GM18508 (cell line): ENCODE measurements at regions not wholly inside any gene's neighbourhood (a gene's known extent, or its start where the extent isn't known, plus 50 kb on each side); places are given as distances from the start of the nearest gene placed in this dataset.
A peak's percentile ranks its signal among the peaks of the same experiment; 100 is the strongest.

ENCODE experiments used
- ATAC-seq: cut with Tn5 transposase; IDR thresholded peaks from one replicate; pipeline ENCODE4 v1.9.1; 2021; ENCODE audit warnings: moderate number of reproducible peaks; ENCODE audit not compliant: insufficient read depth, unreplicated experiment

- ATAC-seq = no peak
Measured at GRCh38 chr12:46131732-46132469, 136.9 kb downstream of the SLC38A1 start.

GRCh38 chr12:46127656-46128055 is 137.3 kb upstream of the SCAF11 start:
- ATAC-seq = no peak

- no peak for ATAC-seq
Measured at GRCh38 chr12:46126050-46126727, 135.8 kb upstream of the SCAF11 start.

DNA sequence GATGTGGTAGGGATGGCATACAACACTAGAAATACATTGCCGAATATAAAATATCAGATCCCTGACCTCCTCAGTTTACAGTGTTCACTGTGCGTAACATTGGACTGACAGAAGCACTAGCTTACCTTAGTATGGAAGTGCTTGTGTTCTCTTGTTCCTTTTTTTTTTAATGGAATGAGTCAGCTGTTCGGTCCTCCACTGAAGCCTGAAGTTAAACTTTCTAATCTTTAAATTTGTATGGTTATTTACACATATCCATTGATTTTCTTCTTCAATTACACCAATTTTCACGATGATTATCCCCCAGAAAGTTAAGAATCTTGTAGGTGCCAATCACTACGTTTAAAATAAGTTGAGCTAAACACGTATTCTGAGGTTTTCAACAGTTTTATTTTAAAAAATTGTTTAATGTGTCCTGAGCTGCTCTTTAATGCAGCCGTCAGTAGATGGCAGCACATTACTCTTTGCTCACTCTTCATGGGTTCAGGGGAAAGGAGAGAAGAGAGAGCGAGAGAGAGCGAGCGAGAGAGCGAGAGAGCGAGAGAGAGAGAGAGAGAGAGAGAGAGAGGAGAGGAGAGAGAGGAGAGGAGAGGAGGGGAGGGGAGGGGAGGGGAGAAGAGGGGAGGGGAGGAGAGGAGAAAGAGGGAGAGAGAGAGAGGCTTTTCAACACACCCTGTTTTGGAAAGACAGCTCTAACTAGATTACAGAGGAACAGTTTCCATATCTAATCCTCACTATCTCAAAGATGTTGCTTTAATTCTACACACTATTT is 134.7 kb upstream of the SCAF11 start:
- ATAC-seq = peak; percentile 40

DNA sequence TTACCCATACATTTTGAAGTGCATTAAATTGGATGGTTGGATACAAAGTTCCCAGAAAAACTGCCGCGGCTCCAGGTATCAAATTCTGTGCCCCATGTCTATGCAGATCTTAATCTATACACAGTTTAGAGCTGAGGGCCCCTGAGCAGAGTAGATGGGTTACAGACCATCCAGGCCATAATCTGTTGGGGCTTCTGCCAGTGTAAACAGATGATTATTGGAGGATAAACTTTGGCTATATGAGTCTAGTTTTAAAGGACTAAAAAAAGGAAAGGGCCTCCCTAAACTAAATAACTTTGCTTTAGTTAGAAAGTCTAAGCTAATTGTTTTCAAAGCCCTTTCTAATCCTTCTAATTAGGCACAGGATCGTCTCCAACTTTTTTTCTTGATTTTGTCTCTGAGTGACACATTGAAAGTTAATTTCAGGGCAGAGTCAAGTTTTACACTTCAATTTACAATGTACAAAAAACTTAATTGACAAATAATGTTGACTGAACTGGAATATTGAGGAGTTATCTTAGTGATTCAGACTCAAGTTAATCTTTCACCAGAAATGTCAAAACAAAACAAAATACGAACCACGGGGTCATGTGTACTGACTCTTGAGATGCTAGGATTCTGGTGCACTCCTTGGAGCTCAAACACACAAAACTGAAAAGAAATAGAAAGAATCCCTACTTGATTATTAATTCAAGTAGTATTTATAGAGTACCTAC is 133.9 kb upstream of the SCAF11 start:
- no peak for ATAC-seq

- ATAC-seq = no peak
Measured at GRCh38 chr12:46112364-46112763, 122.0 kb upstream of the SCAF11 start.

GRCh38 chr12:46111715-46112114 is 121.3 kb upstream of the SCAF11 start:
- no peak for ATAC-seq

- ATAC-seq = no peak
Measured at GRCh38 chr12:46110928-46111699, 120.7 kb upstream of the SCAF11 start.

DNA sequence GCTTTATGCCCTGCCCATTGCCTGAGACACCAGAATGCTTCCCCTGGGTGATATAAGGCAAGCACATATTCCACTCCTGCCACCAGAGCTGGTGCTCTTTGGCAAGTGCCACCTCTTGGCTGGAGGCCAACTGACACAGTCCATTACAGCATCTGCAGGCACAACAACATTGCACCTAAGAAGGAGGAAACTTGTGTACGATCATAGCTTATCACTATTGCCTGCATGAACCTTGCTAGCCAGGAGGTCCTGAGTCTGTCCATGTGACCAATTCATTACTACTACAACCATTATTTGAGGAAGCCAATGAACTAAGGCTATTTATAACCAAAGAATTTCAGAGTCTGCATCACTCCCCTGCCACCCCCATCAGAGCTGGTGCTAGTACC is 119.8 kb upstream of the SCAF11 start:
- no peak for ATAC-seq

GRCh38 chr12:46109343-46110222 is 119.2 kb upstream of the SCAF11 start:
- ATAC-seq = no peak

DNA sequence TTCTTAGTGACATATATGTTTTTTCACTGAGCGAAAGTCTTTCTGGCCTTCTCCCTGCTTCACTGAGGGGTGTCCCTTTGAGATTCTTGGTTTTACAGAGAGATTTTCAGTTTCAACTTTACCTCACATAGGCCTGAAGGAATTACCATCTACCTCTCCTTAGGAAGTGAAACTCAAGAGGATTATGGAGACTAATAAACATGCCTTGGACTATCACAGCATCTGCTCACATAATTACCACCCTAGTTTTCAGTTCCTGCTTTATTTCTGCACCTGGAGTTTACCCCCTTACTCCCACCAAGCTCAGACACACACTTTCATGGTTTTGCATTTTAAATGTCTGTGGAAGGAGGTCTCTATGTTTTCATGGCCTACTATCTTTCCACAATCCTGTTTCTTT is 118.3 kb upstream of the SCAF11 start:
- ATAC-seq = peak; percentile 85

DNA sequence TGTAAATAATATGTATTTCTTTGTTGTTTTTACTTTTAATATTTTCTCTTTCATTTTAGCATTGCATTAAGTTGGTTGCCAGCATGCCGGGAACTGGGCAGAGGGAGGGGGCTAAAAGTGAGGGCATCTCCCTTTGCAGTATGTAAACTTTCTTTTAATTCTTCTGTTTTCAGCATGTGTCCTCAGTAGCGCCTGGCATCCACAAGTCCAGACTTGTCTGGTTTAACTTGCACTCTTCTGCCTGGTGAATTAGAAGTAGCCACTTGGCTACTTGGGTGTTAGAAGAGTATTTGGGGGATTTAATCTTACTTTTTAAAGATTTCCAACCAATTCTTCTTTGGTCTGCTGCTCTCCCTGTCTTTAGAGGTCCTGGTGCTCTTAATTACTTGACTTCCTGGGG is 117.2 kb upstream of the SCAF11 start:
- no peak for ATAC-seq

DNA sequence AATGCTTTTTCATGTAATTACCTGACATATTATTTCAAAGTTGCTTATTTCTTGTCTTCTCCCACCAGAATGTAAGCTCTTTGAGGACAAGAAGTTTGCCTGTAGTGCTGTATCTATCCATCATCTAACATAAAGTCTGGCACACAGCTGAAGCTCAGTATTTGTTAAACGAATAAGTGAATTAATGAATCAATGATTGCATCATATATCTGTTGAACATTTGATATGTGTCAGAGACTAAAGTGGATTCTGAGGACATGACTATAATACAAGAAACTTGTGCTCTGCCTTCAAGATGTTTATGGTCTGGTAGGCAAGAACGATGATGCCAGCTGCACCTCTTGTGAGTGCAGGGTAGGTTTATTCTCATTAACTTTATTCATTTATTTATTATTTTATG is 115.4 kb upstream of the SCAF11 start:
- ATAC-seq = no peak

- ATAC-seq = no peak
Measured at GRCh38 chr12:46103559-46104383, 113.4 kb upstream of the SCAF11 start.

DNA sequence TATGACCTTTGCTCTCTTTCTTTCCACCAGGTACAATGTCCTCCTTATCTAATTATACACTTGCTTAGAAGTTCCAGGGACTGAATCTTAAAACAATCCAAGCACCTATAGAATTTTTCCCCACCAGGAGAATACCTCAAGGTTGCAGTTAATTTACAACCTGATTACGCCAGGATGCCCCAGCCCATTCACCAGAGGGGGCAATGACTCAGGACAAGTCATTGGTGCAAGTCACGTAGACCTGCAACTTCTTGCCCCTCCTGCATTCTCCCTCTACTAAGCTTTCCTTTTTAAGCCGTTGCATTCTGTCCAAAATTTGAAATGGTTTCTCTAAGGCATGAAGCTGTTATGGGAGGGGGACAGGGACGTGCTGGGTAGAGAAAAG is 111.1 kb upstream of the SCAF11 start:
- no peak for ATAC-seq

GRCh38 chr12:46100551-46101484 is 110.4 kb upstream of the SCAF11 start:
- no peak for ATAC-seq
